ENCODE measurements at regions not wholly inside any gene's neighbourhood (a gene's known extent, or its start where the extent isn't known, plus 50 kb on each side); places are given as distances from the start of the nearest gene placed in this dataset.

DNA sequence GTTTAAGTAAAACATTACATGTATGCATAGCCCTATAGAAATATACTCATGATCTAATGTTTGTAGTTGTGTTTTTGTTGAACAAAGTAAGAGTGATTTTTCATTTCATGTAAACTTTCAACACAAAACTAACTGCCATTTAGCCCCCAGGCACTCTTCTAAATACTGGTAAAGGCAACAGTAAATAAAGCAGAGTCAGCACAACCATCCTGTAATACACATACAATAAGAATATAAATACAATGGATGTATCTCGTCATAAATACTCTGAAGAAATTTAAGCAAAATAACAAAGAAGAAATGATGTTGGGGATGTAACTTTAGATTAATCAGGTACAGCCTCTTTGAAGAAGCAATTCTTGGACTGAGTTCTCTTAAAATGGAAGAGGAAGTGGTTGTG lies 821.2 kb downstream of the ARAP2 start:
- TF ChIP-seq POLR2A (IDR thresholded peaks at IDR 0.05): no peak
- TF ChIP-seq CTCF (IDR thresholded peaks at IDR 0.05 in 4 of 5, conservative IDR thresholded peaks at IDR 0.05 in 1 of 5): no peak
- DNase-seq (no peak), ATAC-seq (no peak)
- Histone ChIP-seq H3K4me1 (no peaks in the 10 kb centered on the region), H3K27me3 (no peaks in the 10 kb centered on the region), H3K27ac (no peak overlapping the region), H3K9me3 (no peaks in the 10 kb centered on the region), H3K4me3 (no peak overlapping the region), H3K36me3 (no peaks in the 10 kb centered on the region)
- in situ Hi-C loops (cut with MboI; ENCODE audit: low sequenced_read_pairs in 4 of 4) (no loop called here), intact Hi-C loops (cut with DNase I; ENCODE audit: low total_unique reads) (no loop called here)

DNA sequence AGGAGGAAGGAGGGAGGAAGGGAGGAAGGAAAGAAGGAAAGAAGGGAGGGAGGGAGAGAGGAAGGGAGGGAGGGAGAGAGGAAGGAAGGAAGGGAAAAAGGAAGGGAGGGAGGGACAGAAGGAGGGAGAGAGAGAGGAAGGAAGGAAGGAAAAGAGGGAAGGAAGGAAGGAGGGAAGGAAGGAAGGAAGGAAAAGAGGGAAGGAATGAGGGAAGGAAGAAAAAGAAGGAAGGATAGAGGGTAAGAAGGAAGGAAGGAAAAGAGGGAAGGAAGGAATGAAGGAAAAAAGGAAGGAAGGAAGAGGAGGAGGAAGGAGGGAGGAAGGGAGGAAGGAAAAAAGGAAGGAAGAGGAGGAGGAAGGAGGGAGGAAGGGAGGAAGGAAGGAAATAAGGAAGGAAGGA lies 796.8 kb downstream of the ARAP2 start:
- in situ Hi-C loops (cut with MboI; ENCODE audit: low sequenced_read_pairs in 4 of 4) (no loop called here), intact Hi-C loops (cut with DNase I; ENCODE audit: low total_unique reads) (no loop called here)
- Histone ChIP-seq H3K27me3 (no peaks in the 10 kb centered on the region), H3K27ac (no peak overlapping the region), H3K4me3 (no peak overlapping the region), H3K36me3 (no peaks in the 10 kb centered on the region), H3K4me1 (no peaks in the 10 kb centered on the region), H3K9me3 (no peaks in the 10 kb centered on the region)
- DNase-seq (no peak), ATAC-seq (no peak)
- TF ChIP-seq CTCF (IDR thresholded peaks at IDR 0.05 in 4 of 5, conservative IDR thresholded peaks at IDR 0.05 in 1 of 5) (no peak), POLR2A (IDR thresholded peaks at IDR 0.05) (no peak)

DNA sequence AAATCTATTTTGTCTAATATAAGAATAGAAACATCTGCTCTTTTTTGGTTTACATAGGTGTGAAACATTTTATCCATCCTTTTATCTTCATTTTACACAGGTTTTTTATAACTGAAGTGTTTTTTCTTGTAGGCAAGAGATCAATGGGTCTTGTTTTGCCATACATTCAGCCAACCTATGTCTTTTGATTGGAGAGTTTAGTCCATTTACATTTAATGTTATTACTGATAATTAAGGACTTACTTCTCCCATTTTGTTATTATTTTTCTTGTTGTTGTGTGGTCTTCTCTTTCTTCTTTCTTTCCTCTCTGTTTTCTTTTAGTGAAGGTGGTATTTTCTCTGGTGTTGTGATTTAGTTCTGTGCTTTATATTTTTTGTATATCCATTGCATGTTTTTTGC lies 785.3 kb downstream of the ARAP2 start:
- intact Hi-C loops (cut with DNase I; ENCODE audit: low total_unique reads): no loop called here

GRCh38 chr4:35461931-35462659 lies 782.2 kb downstream of the ARAP2 start:
- in situ Hi-C loops (cut with MboI; ENCODE audit: low sequenced_read_pairs in 4 of 4) (loop anchor here in 1 of 4 donors (25.0 kb wide), 1 partner anchor 100 kb away; no protein-coding TSS in a partner anchor), intact Hi-C loops (cut with DNase I; ENCODE audit: low total_unique reads) (no loop called here)
- no peaks in the 10 kb centered on the region for H3K36me3 ChIP-seq
- TF ChIP-seq POLR2A (IDR thresholded peaks at IDR 0.05): no peak
- TF ChIP-seq CTCF (IDR thresholded peaks at IDR 0.05 in 4 of 5, conservative IDR thresholded peaks at IDR 0.05 in 1 of 5): no peak
- H3K4me1 ChIP-seq: no peaks in the 10 kb centered on the region
- no peak overlapping the region for H3K27ac ChIP-seq
- peaks cover 0 to 10% (median 0%) of the 10 kb centered on the region in 3 donors for H3K9me3 ChIP-seq
- no peak overlapping the region for H3K4me3 ChIP-seq
- no peak for ATAC-seq
- DNase-seq: no peak
- H3K27me3 ChIP-seq: no peaks in the 10 kb centered on the region

More for the DNA sequence above, 785.3 kb downstream of the ARAP2 start:
- Histone ChIP-seq H3K9me3 (peaks cover 0 to 10% (median 0%) of the 10 kb centered on the region in 3 donors), H3K4me3 (no peak overlapping the region), H3K27me3 (no peaks in the 10 kb centered on the region), H3K36me3 (no peaks in the 10 kb centered on the region), H3K27ac (no peak overlapping the region), H3K4me1 (no peaks in the 10 kb centered on the region)
- DNase-seq: no peak
- ATAC-seq: no peak
- in situ Hi-C loops (cut with MboI; ENCODE audit: low sequenced_read_pairs in 4 of 4): loop anchor here in 1 of 4 donors (25.0 kb wide), 1 partner anchor 97 kb away; no protein-coding TSS in a partner anchor
- TF ChIP-seq CTCF (IDR thresholded peaks at IDR 0.05 in 4 of 5, conservative IDR thresholded peaks at IDR 0.05 in 1 of 5) (no peak), POLR2A (IDR thresholded peaks at IDR 0.05) (no peak)
